Cerebellar cortex (tissue), 1 donor: ENCODE measurements at regions not wholly inside any gene's neighbourhood (a gene's known extent, or its start where the extent isn't known, plus 50 kb on each side); places are given as distances from the start of the nearest gene placed in this dataset.

Experiments
- DNase-seq: peaks from one replicate; pipeline ENCODE4 v3.0.0-alpha.2; 2015; ENCODE audit warnings: low spot score

DNA sequence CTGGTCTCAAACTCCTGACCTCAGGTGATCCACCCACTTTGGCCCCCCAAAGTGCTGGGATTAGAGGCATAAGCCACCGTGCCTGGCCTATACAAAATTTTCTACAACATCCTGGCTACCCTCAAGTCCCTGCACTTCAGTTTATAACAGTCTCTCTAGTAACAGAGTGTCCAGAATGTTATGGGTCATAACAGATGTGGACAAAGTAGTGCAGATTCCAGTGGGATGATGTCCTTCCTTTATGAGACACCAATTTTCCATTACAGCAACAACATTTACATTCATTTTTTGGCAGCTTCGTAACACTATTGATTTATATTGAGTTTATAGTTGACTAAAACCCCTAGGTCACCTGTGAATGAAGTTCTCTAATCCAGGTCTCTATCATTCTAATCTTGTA lies 429.4 kb upstream of the PTBP2 start:
- no peak for DNase-seq

DNA sequence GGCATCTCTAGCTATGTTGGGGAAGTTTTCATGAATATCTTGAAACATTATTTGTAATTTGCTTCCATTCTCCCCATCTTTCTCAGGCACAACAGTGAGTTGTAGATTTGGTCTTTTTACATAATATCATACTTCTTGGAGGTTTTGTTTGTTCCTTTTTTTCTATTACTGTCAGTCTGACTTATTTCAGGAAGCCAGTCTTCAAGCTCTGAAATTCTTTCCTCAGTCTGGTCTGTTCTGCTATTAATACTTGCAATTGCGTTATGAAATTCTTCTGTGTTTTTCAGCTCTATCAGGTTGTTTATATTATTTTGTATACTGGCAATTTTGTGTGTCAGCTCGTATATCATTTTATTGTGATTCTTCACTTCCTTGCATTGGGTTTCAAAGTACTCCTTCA lies 424.6 kb upstream of the PTBP2 start:
- no peak for DNase-seq

DNA sequence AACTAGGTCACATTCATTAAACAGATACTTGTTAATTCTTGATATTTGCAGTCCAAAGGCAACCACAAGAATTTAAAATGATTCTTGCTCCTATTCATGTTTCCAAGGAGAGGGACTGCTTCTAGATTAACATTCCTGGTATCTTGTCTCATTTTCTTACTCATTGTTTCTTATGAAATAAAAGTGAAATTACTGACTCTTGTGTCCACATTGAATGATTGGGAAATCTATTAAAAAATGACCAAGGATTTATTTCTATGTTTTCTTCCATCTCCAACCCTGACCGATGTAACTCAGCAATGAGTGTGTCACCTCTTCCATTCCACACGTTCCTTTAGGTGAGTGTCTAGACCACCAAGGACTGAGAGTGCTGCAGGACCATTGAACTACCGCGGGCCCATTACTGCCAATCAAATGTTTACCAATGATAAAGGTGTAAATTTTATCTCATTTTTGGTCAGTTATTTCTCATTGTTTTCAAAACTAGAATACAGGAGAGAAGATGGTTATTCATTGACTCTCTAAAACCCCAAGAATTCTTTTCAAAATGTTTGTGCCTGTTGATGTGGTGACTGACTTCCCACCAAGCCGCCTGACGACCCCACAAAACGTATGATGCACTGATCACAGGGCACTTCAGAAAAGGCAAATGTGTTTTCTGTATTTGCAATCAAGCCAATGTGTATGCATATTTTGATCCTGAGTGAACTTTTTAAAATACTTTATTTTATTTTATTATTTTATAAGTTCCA lies 414.6 kb upstream of the PTBP2 start:
- DNase-seq: no peak

DNA sequence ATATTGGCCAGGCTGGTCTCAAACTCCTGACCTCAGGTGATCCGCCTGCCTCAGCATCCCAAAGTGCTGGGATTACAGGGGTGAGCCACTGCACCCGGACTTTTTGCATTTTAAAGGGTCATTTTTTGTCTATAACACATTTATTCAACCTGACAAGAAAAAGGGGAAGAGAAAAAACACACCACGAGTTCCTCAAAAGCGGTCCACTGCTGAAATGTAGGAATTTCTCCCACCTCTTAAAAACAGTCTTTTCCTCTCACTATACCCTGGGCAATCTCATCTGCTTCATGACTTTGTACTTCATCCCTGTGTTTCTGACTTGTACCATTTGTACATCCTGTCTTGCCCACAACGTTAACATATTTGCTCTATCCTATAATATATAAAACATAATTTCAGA lies 413.3 kb upstream of the PTBP2 start:
- no peak for DNase-seq

DNA sequence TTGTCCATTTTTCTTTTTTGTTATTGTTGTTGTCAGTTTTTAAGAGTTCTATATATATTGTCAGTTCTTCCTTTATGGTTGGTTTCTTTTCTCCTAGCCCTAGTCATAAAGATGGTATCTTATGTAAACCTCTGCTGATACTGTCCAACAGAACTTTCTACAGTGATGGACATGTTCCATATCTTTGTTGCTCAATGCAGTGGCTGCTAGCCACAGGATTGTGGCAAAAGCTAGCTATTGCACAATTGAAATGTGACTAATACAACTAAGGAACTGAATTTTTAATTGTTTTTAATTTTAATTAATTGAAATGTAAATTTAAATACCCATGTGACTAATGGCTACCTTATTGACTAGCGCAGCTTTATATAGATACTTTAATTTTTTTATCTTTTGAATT lies 411.8 kb upstream of the PTBP2 start:
- DNase-seq: no peak

DNA sequence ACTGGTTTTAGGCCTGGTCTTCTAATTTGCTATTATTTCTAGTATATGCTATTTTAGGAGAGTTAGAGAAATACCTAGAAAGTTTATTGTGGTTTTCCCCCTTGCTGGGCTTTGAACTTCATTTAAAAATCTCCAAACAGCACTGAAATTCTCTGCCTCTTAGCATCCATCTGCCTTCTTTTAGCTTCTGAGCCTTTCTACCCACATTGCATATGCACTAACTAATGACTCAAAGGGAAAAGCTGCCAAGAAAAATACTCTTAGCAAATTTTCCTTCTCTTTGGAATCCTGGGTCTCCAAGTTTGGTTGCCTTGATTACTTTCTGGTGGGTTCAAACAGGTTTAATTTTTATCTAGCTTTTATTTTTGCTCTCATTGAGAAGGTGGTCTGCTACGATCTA lies 408.4 kb upstream of the PTBP2 start:
- DNase-seq: no peak

DNA sequence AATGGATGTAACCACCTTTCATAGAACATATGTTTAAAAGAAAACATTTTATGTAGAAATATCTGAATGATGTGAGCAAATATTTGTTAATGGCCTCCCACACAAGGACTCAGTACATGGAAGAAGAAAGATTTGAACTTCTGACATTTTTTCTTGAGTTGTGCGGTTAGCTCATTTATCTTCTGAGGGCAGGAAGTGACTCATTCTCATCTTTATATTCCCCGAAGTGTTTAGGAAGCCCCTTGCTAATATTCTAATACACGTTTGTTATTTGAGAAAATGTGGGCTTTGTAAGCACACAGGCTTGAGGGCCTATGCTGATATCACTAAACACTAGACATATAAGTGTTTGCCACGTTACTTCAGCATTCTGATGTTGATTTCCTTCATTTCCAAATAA lies 392.5 kb upstream of the PTBP2 start:
- DNase-seq: no peak

DNA sequence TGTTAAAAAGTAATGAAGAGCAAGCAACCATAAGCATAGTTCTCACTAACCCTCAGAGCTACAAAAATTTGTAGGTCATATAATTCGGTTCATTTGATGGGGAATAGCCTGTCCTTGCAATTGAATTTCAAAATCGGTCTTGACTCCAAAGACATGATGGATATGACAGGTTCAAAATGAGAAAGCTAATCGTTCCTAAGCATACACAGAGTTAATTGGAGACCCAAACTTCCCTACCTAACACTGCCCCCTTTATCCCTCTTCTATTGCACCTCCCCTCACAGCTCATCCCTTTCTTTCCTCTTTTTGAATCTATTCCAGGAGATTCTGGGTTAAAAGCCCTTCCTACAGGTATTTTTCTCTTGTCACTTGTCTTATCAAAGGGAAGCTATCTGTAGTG lies 390.0 kb upstream of the PTBP2 start:
- no peak for DNase-seq

DNA sequence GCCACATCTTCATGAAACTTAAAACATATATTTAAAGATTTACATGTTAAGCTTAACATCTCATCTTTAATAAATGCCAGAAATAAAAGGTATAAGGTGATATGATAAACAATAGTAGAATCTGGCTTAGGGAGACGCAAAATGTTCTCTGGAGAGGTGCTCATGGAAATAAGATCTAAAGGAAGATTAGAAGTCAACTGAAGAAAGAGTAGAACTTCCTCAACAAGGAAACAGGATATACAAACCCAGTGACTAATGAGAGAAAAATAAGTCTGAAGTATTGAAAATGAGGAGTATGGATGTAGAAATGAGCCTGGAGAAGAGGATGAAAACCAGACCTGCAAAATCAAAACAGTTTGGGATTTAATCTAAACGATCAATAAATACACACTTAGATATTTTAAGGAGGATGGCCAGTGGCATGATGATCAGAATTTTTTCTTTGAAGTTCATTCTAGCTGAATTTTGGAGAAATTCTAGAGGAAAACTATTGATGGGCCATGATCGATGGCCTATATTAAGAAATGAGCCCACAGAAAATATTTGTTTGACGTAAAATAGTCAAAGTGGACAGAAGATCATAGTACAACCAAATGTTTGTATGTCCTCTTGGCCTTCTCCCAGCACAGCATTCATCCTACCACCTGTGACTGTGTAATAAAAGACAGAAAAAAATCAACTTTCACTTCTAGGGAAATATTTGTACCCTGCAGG lies 387.9 kb upstream of the PTBP2 start:
- no peak for DNase-seq

DNA sequence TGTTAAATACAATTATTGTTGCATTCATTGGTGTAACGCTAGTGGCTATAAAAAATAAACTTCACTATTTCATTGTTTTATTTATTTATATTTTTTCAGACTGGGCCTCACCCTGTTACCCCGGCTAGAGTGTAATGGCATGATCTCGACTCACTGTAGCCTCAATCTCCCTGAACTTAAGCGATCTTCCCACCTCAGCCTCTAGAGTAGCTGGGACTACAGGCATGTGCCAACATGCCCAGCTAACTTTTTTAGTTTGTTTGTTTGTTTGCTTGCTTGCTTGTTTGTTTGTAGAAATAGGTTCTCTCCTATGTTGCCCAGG lies 387.4 kb upstream of the PTBP2 start:
- DNase-seq: no peak

DNA sequence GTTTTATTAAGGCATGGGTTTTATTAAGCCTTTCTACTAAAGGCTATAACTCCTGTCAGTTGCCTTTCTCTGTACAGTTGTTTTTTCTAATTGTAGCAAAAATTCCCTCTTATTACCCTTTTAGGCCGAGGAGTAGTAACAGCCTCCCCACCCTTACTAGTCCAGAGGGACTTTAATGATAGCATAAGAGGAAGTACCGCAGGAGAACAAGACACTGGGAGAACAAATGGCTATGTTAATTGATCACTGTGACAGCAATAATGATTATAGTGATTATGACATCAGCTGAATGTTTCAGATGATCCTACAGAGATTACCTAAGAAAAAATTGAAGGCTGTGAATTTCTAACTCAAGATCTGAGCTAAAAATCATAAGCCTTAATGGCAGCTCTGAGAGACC lies 383.0 kb upstream of the PTBP2 start:
- no peak for DNase-seq

DNA sequence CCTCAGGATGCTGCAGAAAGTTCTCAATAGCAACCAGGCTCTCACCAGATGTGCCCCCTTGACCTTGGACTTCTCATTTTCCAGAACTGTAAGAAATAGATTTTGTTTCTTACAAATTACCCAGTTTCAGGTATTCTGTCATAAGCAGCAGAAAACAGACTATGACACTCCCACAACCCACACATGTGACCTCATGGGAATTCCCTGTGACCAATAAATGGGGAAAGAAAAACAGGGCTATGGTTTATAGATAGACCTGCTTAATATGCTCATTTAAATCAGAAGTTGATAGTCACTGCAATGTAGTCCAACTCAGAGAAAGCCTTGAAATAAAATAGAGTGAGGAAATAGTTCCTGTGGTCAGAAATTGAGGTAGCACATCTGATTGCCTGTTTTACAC lies 380.9 kb upstream of the PTBP2 start:
- DNase-seq: no peak

DNA sequence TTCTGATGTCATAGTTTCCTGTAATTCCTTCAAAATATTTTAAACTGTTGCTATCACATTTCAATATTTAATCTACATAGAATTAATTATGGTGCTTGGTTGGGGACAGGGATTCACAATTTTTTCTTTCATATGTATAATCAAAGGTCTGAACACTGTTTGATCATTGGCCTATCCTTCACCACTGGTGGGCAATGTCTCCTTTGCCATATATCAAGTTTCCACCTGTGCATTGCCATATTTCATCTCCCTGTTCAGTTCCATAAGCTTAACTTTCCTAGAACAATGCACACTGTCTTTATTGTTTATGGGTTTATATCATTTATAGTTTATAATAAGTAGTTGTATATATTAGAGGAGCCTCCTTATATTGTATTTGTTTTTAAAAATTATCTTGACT lies 374.9 kb upstream of the PTBP2 start:
- no peak for DNase-seq

DNA sequence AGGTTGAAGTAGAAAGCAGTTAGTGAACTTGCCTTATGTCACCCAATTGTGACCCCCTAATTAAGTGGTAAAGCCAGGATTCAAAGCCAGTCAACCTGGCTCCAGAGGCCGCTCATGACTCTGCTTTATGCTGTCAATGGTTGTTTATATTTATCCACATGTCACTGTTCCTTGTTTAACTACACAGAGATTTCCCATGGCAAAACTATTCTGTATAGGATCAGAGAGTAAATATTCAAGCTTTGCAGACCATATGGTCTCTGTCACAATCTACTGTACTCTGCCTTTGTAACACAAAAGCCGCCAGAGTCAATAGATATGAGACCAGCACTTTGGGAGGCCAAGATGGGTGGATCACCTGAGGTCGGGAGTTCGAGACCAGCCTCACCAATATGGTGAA lies 371.7 kb upstream of the PTBP2 start:
- DNase-seq: no peak

DNA sequence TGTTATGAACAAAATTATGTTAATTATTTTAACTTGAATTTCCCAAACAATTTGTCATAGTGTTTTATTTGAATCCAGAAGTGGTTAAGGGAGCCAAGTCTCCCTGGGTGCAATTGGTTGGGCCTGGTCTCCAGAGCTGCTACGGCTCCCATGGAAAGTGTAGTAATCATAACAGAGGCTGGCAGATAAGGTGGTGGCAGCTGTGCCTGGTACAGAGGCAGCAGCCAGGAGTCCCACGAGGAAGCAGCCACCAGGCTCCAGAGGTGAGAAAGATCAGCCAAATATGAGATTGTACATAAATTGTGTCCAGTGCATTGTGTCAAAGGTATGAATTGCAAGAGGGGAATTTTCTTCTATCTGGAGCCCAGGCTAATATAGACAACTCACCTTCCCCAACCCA lies 368.9 kb upstream of the PTBP2 start:
- no peak for DNase-seq

DNA sequence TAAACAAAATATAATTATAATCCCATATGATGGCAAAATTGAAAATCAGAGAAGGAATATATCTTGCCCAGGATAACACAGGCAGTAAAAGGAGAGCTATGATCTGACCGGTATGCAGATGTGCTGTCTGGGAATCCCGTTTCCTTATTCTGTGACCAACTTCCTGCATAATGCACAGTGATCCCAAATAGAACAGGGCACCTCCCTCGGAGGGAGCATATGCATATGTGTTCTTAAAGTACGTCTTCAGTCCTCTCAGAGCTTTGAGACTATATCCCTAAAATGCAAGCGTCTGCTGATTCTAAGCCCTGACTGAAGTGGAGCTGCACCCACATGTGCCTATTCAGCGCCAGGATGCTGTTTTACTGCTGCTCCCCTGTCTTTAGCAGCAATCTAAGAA lies 366.1 kb upstream of the PTBP2 start:
- no peak for DNase-seq

DNA sequence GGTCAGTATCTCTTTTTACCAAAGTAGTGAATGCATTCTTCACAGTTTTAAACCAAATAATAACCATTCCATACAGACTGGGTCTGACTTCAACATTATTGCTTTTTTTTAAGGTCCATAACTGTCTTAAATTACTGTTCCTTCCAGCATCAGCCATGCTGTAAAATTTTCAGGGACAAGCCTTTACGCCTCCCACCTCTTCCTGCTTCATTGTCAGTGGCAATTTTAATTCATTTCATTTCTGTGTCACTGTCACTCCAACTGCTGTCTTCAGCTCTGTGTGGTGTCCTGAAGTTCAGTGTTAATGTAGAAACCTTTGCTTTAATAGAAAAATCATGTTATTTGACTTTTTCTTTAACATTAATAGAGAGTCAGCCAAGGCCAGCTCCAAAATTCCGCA lies 365.6 kb upstream of the PTBP2 start:
- DNase-seq: no peak

DNA sequence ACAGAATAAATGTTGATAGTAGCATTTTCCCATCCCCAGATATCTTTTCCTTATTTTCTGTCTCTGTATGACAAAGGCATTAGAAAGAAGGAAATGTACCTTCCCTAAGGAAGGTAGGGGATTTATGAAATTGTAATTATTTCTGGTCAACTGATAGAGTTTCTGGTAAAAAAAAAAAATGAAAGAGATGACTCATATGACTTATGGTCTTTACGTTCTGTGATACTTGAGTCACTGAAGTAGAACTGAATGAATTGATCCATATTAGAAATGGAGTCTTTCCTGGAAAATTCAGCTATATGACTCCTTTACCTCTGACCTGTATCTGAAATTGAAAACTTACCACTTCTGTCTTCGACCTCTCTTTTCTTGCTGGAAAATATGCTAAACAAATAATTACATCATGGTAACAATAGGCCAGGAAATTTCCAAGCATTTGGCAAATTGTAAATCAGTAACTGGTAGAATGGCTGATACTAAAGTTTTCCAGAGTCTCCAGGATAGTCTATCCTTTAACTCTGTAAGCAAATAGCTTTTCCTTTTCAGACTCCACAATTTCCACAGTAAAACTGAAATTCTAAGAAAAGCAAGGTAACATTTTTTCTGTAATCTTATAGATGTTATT lies 364.3 kb upstream of the PTBP2 start:
- no peak for DNase-seq

DNA sequence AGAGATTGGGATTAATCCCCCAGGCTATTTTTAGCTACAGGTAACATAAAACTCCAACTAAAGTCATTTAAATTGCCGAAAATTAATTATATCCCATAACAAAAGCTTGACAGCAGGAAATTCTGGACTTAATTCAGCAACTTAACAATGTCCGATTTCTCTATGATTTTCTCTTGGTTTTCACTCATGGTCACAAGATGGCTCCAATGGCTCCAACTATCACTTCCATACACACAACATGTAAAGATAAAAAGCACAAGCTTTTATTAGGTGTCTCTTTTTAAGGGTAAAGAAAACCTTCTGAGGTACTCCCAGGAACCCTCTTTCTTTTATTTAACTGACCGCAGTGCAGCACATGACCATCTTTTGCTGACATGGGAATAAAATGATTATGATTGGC lies 363.5 kb upstream of the PTBP2 start:
- DNase-seq: no peak

DNA sequence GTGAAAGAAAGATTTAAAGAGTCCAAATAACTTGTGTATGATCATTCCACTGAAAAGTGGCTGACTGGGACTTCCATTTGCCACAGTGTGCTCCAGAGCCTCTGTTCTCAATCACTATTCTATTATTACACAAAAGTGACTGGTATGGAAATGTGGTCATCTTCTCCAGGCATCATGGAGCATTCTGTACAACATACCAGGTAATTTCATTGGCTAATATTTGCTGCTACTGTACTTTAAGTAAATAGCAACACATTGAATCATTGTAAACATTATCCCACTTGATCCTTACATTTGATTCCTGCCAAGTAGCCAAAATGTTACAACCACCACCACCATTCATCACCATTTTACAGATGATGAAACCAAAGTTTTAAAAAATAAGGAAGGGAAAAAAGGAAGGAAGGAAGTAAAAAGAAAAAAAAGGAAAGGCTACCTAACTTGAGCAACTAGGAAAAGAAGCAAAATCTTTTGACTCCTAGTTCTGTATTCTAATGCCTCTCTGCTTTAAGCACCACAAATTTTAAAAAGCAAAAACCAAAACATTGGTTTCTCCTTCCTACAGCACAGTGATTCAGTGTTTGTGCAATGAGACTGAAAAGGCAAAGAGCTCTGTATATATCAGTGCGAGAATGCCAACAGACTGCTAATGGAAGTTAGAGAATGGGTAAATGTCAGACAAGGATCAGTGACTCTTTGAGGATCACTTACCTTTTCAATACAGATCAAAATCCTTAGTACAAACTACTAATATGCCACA lies 361.4 kb upstream of the PTBP2 start:
- no peak for DNase-seq

DNA sequence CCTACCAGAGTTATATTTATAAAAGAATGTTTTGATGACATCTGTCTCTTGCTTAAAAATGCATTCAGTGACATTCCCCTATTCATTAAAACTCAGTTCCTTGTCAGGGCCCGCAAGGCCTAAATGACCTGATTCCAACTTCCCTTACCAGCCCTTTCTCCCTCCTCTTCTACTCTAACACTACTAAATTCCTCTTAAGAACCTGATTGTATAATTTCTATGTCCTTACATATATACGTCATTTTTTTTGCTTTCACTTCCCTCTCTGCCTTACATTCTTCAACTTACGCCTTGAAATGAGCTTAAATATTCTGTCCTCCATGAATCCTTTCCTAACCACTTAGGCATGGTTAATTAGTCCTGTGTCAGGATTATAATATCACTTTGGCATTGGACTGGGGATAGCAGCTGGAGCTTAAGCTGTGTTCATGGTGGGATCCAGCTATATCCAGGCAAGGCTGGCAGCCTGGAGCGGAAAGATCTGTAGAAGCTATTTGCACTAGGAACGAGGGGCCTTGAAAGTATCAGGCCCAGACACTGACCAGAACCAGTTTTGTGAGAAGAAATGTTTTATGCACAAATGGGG lies 360.2 kb upstream of the PTBP2 start:
- DNase-seq: no peak

DNA sequence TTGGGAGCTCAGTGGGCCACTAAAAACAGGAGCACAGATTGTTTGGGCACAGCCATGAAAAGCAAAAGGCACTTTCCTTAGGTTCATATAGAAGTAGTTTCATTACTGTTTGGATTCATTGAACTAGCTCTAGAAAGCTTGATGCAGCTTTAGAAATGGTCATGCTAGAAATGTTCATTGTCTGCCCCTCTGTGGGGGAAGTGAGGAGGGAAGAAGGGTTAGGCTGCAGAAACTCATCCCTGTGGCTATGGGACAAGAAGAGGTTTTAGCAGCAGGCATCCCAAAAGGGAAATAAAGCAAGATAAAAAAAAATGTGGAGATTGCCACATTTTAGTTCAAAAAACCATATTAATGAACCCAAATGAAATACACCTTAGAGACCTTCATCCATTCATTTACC lies 359.6 kb upstream of the PTBP2 start:
- DNase-seq: no peak

DNA sequence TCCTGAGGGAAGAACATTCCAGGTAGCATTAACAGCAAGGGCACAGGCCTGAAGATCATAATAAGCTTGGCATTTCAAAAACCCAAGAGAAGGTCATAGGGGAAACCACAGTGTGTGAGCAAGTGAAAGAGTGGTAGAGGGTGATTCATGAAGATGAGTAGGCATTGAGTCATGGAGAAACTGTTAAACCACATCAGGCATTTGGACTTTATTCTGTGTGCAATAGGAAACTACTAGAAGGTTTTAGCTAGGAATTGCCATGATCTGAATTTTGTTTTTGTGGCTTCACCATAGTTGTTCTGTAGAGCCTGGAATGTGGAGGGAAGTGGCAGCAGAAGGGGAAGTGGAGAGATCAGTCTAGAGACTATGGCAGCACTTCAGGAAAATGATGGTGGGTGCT lies 359.0 kb upstream of the PTBP2 start:
- no peak for DNase-seq
